K562 (cell line): ENCODE measurements at regions not wholly inside any gene's neighbourhood (a gene's known extent, or its start where the extent isn't known, plus 50 kb on each side); places are given as distances from the start of the nearest gene placed in this dataset.

Experiments used
- ATAC-seq: fragments of 200-7000 bp; cut with Tn5 transposase; 3 replicates; pipeline ENCODE4 v1.9.1; 2020; ENCODE audit warnings: moderate library complexity
- BruUV-seq: library from RNA; stranded (reverse); fragments of 400-500 nt; replicated peaks from 2 replicates; lab custom pipeline; 2021; lab: Mats Ljungman, UMichigan
- CTCF ChIA-PET: fragments of 300-600 bp; formaldehyde crosslinking; extraction: SDS; loops from one replicate; lab custom pipeline; 2021; ENCODE audit warnings: low intra/inter-chr PET ratio; lab: Yijun Ruan, JAX
- POLR2A ChIA-PET: fragments of 300-600, 350-650 bp; sonication (Branson Sonifier 250); formaldehyde crosslinking; extraction: SDS; loops from one replicate; lab custom pipeline; 2021; ENCODE audit warnings: antibody characterized with exemption, inconsistent platforms; lab: Yijun Ruan, JAX
- DNase-seq, 4 experiments: peaks; one replicate each; pipeline versions ENCODE4 v3.0.0 to v3.0.0-alpha.2; 2011 to 2018; ENCODE audit warnings: low spot score in 3 of 4, mixed read lengths in 3 of 4; ENCODE audit errors: extremely low read depth in 1 of 4
- FAIRE-seq: peaks from 2 replicates; lab custom pipeline; 2011; peaks lifted over from hg19 to GRCh38; lab: Jason Lieb, UNC
- H2AFZ ChIP-seq: 2 replicates; pipeline ENCODE4 v1.6.0; 2011; ENCODE audit warnings: low read depth, low read length, control low read depth, inconsistent platforms
- H3K27ac ChIP-seq: fragments of 200-600 bp; 3 replicates; pipeline ENCODE4 v1.8.0; 2011; ENCODE audit warnings: low read depth, mild to moderate bottlenecking, control low read depth, inconsistent platforms, low read length, moderate library complexity, mixed read lengths; ENCODE audit errors: extremely low read depth
- H3K27me3 ChIP-seq, 2 experiments: fragments of 300-600 bp in 1 of 2; 2 replicates in 1 of 2; 3 replicates in 1 of 2; pipeline versions ENCODE4 v1.6.0 to v1.8.0; 2011; ENCODE audit warnings: inconsistent platforms in 2 of 2, low read length in 2 of 2, mild to moderate bottlenecking in 1 of 2, mixed read lengths in 1 of 2, moderate library complexity in 1 of 2; ENCODE audit not compliant: control insufficient read depth in 2 of 2, insufficient read depth in 2 of 2
- H3K36me3 ChIP-seq: fragments of 300-600 bp; 3 replicates; pipeline ENCODE4 v1.8.0; 2011; ENCODE audit warnings: mild to moderate bottlenecking, low read length, inconsistent platforms; ENCODE audit not compliant: control insufficient read depth, insufficient read depth
- H3K4me1 ChIP-seq, 2 experiments: fragments of 200-600 bp in 1 of 2; replicated peaks in 1 of 2; 2 replicates in 1 of 2; 3 replicates in 1 of 2; pipeline versions ENCODE4 v1.5.1 to v1.8.0; 2011; ENCODE audit warnings: inconsistent platforms in 2 of 2, low read length in 2 of 2, mild to moderate bottlenecking in 1 of 2, mixed read lengths in 1 of 2, moderate library complexity in 1 of 2; ENCODE audit not compliant: control insufficient read depth in 2 of 2, insufficient read depth in 2 of 2
- H3K4me2 ChIP-seq: 2 replicates; pipeline ENCODE4 v1.6.1; 2011; ENCODE audit warnings: low read length, control low read depth, inconsistent platforms, mixed read lengths; ENCODE audit not compliant: insufficient read depth
- H3K4me3 ChIP-seq: fragments of 200-600 bp; sonication (generic), shearing (Covaris generic); 2 replicates; pipeline ENCODE4 v1.5.1; 2016; ENCODE audit warnings: control low read depth, inconsistent platforms
- H3K79me2 ChIP-seq: fragments of 200-600 bp; 3 replicates; pipeline ENCODE4 v1.8.0; 2011; ENCODE audit warnings: low read length, inconsistent platforms; ENCODE audit not compliant: control insufficient read depth, insufficient read depth
- H3K9ac ChIP-seq, 2 experiments: 2 replicates each; pipeline versions ENCODE4 v1.6.0 to v1.6.1; 2011; ENCODE audit warnings: low read depth in 2 of 2, low read length in 2 of 2, control low read depth in 1 of 2, inconsistent platforms in 1 of 2, mild to moderate bottlenecking in 1 of 2, mixed read lengths in 1 of 2; ENCODE audit not compliant: insufficient read depth in 1 of 2
- H3K9me1 ChIP-seq: one replicate; pipeline ENCODE4 v1.6.0; 2011; ENCODE audit warnings: inconsistent platforms, mild to moderate bottlenecking, low read length, moderate library complexity; ENCODE audit not compliant: control insufficient read depth, insufficient read depth
- H3K9me3 ChIP-seq: replicated peaks from 2 replicates; pipeline ENCODE4 v1.5.1; 2011; ENCODE audit warnings: low read depth, low read length, inconsistent platforms; ENCODE audit not compliant: control insufficient read depth, insufficient read depth
- H4K20me1 ChIP-seq: replicated peaks from 2 replicates; pipeline ENCODE4 v1.6.1; 2011; ENCODE audit warnings: low read length, inconsistent platforms, mixed read lengths; ENCODE audit not compliant: control insufficient read depth, insufficient read depth
- ARID1B ChIP-seq: fragments of 450-650 bp; IDR thresholded peaks from 2 replicates; pipeline ENCODE4 v1.6.1; 2016; ENCODE audit warnings: antibody characterized with exemption, mild to moderate bottlenecking, inconsistent platforms
- ARID2 ChIP-seq: fragments of 450-650 bp; IDR thresholded peaks from 2 replicates; pipeline ENCODE4 v1.6.1; 2017; ENCODE audit warnings: antibody characterized with exemption, mild to moderate bottlenecking
- CHD1 ChIP-seq: fragments of 200-600 bp; sonication (generic); IDR thresholded peaks from one replicate; pipeline ENCODE4 v1.6.1; 2012; ENCODE audit warnings: mild to moderate bottlenecking, moderate library complexity, low read length, inconsistent platforms
- HCFC1 ChIP-seq: IDR thresholded peaks from 2 replicates; pipeline ENCODE4 v1.6.1; 2012; ENCODE audit warnings: low read depth, low read length, improper control_type of control experiment
- PHF8 ChIP-seq: fragments of 200-600 bp; sonication (generic); IDR thresholded peaks from 2 replicates; pipeline ENCODE4 v1.6.1; 2012; ENCODE audit warnings: mixed run types, mild to moderate bottlenecking, inconsistent platforms, low read length, moderate library complexity, borderline replicate concordance
- RB1 ChIP-seq: fragments of 450-650 bp; IDR thresholded peaks from 2 replicates; pipeline ENCODE4 v1.6.1; 2017; ENCODE audit warnings: low read depth, mild to moderate bottlenecking
- RNF2 ChIP-seq: sonication (generic); IDR thresholded peaks from 2 replicates; pipeline ENCODE4 v1.6.1; 2016
- TEAD1 ChIP-seq, 2 experiments: fragments of 450-650 bp in 1 of 2; sonication (generic) in 1 of 2; formaldehyde crosslinking; IDR thresholded peaks; 2 replicates each; pipeline versions ENCODE4 v1.4.0 to v1.8.0; 2020 to 2022; ENCODE audit warnings: mild to moderate bottlenecking in 2 of 2, missing genetic modification reagents in 1 of 2
- TEAD4 ChIP-seq, 2 experiments: sonication (generic) in 1 of 2; formaldehyde crosslinking in 1 of 2; IDR thresholded peaks; 2 replicates each; pipeline versions ENCODE4 v1.6.1 to v1.8.0; 2012 to 2022; ENCODE audit warnings: borderline replicate concordance in 1 of 2, inconsistent platforms in 1 of 2, low read length in 1 of 2, mild to moderate bottlenecking in 1 of 2, missing genetic modification reagents in 1 of 2
- ZFP36 ChIP-seq: fragments of 150-350 bp; IDR thresholded peaks from 2 replicates; pipeline ENCODE4 v1.6.1; 2018; ENCODE audit warnings: low read length, low read depth; ENCODE audit not compliant: partially characterized antibody
- ZFPM2 ChIP-seq: fragments of 250-450 bp; sonication (Bioruptor Pico); IDR thresholded peaks from 2 replicates; pipeline ENCODE4 v1.5.1; 2022; ENCODE audit warnings: mild to moderate bottlenecking
- ZNF146 ChIP-seq: IDR thresholded peaks from one replicate; pipeline ENCODE4 v1.6.1; 2018; ENCODE audit warnings: missing compliant biosample characterization; ENCODE audit not compliant: unreplicated experiment
- WGBS: fragments of 100-300 bp; shearing (Covaris generic); methylation state at CpG from one replicate; pipeline ENCODE4 v1.1.6; 2016; ENCODE audit warnings: low coverage, mixed read lengths; ENCODE audit not compliant: insufficient coverage; ENCODE audit errors: missing lambda C conversion rate; 5-methylcytosine and 5-hydroxymethylcytosine counted together
- in situ Hi-C: fragments of 300-500 bp; cut with MboI; formaldehyde crosslinking; loops from 4 replicates; pipeline ENCODE4 v1.15.0; 2018; ENCODE audit warnings: inconsistent platforms, mixed read lengths
- intact Hi-C: fragments of 100-400 bp; cut with micrococcal nuclease; formaldehyde crosslinking; loops from 2 replicates; pipeline ENCODE4 v1.14.2; 2022
- TF ChIP-seq, protein P1 (sequence below), 2 experiments: fragments of 450-650 bp; conservative IDR thresholded peaks; 2 replicates each; pipeline ENCODE4 v1.6.1; 2017; ENCODE audit warnings: mild to moderate bottlenecking in 2 of 2, moderate library complexity in 2 of 2

DNA sequence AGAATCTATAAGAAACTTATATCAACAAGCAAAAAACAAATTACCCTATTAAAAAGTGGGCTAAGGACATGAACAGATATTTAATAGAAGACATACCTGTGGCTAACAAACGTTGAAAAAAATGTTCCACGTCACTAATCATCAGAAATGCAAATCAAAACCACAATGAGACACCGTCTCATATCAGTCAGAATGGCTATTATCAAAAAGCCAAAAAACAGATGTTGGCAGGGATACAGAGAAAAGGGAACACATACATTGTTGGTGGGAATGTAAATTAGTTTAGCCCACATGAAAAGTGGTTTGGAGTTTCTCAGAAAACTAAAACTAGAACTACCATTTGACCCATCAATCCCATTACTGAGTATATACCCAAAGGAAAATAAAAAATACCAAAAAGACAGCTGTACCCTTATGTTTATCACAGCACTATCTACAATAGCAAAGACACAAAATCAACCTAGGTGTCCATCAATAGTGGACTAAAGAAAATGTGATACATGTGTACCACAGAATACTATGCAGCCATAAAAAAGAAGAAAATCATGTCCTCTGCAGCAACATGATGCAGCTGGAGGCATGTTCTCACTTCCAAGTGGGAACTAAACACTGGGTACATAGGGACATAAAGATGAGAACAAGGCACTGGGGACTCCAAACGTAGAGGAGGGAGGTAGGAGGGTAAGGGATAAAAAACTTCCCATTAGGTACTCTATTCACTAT is 83.8 kb upstream of the TMEM168 start:
- WGBS: 0% methylated on average over 4 of the region's 4 CpGs

DNA sequence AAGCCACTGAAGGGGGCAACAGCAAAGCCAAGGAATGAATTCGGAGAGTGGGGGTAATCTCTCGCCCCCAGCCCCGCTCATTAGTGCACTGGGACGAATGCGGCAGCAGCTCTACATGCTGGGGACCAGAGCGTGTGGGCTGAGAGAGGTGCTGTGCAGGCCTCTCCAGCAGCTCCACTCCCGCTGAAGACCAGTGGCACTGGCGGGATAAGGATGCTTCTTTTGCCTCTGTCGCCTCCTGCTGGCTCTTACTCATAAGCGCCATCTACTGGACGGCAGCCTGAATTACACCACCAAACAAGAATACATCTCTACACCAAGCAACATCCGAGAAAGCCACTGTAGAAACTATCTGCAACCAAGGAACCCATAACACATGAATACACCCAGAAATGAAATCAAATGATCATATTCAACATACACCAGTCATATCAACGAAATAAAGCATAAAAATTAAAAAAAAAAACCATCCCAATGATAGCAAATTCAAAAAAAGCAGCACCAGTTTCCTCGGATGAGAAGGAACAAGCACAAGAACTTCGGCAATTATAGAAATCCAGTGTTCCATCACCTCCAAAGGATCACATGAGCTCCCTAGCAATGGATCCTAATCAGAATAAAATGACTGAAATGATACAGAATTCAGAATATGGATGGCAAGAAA is 79.0 kb upstream of the TMEM168 start:
- in situ Hi-C loops (no loop called here), intact Hi-C loops (loop anchor here (1.0 to 5.0 kb wide), 3 partner anchors 78 to 319 kb away; partner anchors contain the start of gene TMEM168)
- peaks cover 4% of the 10 kb centered on the region for H3K9me1 ChIP-seq
- CTCF ChIA-PET: interaction anchor here (0.9 to 2.5 kb wide), 3 partner anchors 319 to 1128 kb away, joined by 3 to 15 read pairs (median 4); no protein-coding TSS in a partner anchor
- H2AFZ ChIP-seq: no peak overlapping the region
- no TSS peak for BruUV-seq
- WGBS: 27% methylated on average over 15 of the region's 15 CpGs
- ATAC-seq (peak; percentile 97), DNase-seq (peak; percentile 79 to 84 (median 82)), FAIRE-seq (peak; percentile 84)
- no peaks in the 10 kb centered on the region for H3K9me3 ChIP-seq
- POLR2A ChIA-PET: interaction anchor here (0.6 kb wide), 1 partner anchor 117 kb away, joined by 3 read pairs; no protein-coding TSS in a partner anchor
- no peaks in the 10 kb centered on the region for H3K27me3 ChIP-seq
- H3K4me1 ChIP-seq: no peaks in the 10 kb centered on the region; a peak in 1 of 5 replicates
- no peak overlapping the region for H3K27ac ChIP-seq
- no peaks in the 10 kb centered on the region for H3K36me3 ChIP-seq
- H4K20me1 ChIP-seq: peaks cover 12% of the 10 kb centered on the region
- H3K79me2 ChIP-seq: no peaks in the 10 kb centered on the region
- H3K9ac ChIP-seq: no peak overlapping the region
- H3K4me2 ChIP-seq: no peak overlapping the region
- no peak overlapping the region for H3K4me3 ChIP-seq
- TF ChIP-seq TEAD1 (CRISPR knock-in tag; IDR thresholded peaks at IDR 0.05) (0 out of 4 replicates have a peak, but pooled peaks of 1 of the 2 experiments have one; percentile 25), RNF2 (no peak), ARID2 (peak; percentile 82; the same call in 1 of the 2 replicates), HCFC1 (0 out of 2 replicates have a peak, but pooled peaks have one; percentile 14), RB1 (peak; percentile 66), ZFP36 (peak; percentile 28)
- TF ChIP-seq, protein P1, sequence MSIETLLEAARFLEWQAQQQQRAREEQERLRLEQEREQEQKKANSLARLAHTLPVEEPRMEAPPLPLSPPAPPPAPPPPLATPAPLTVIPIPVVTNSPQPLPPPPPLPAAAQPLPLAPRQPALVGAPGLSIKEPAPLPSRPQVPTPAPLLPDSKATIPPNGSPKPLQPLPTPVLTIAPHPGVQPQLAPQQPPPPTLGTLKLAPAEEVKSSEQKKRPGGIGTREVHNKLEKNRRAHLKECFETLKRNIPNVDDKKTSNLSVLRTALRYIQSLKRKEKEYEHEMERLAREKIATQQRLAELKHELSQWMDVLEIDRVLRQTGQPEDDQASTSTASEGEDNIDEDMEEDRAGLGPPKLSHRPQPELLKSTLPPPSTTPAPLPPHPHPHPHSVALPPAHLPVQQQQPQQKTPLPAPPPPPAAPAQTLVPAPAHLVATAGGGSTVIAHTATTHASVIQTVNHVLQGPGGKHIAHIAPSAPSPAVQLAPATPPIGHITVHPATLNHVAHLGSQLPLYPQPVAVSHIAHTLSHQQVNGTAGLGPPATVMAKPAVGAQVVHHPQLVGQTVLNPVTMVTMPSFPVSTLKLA (conservative IDR thresholded peaks at IDR 0.05): no peak

More for the DNA sequence above, 83.8 kb upstream of the TMEM168 start:
- intact Hi-C loops (no loop called here), in situ Hi-C loops (loop anchor here (10.0 kb wide), 1 partner anchor 329 kb away; no protein-coding TSS in a partner anchor)
- BruUV-seq: no TSS peak
- Histone ChIP-seq H3K27ac (no peak overlapping the region), H3K4me3 (no peak overlapping the region), H3K9ac (no peak overlapping the region), H3K79me2 (no peaks in the 10 kb centered on the region), H3K4me1 (no peaks in the 10 kb centered on the region; a peak in 1 of 5 replicates), H3K9me1 (peaks cover 1% of the 10 kb centered on the region), H3K27me3 (no peaks in the 10 kb centered on the region), H2AFZ (no peak overlapping the region), H3K9me3 (no peaks in the 10 kb centered on the region), H3K4me2 (no peak overlapping the region), H4K20me1 (peaks cover 6% of the 10 kb centered on the region), H3K36me3 (no peaks in the 10 kb centered on the region)
- ChIA-PET POLR2A (no interaction called here), CTCF (no interaction called here)
- ATAC-seq (no peak), DNase-seq (no peak), FAIRE-seq (no peak)
- no peak for TF ChIP-seq CHD1
- peak; percentile 56; the same call in 1 of the 2 replicates for TF ChIP-seq TEAD4 (IDR thresholded peaks at IDR 0.05; ENCODE audit: low read length)
- no peak for TF ChIP-seq TEAD4 (CRISPR knock-in tag; IDR thresholded peaks at IDR 0.05; ENCODE audit: borderline replicate concordance)
- 0 out of 2 replicates have a peak, but pooled peaks have one; percentile 11 for TF ChIP-seq PHF8
- peak; percentile 85 for TF ChIP-seq ZNF146
- no peak for TF ChIP-seq ZFPM2
- TF ChIP-seq ARID1B: no peak
